ENCODE measurements at regions not wholly inside any gene's neighbourhood (a gene's known extent, or its start where the extent isn't known, plus 50 kb on each side); places are given as distances from the start of the nearest gene placed in this dataset.

GRCh38 chr7:31458203-31458602, 55.7 kb upstream of the ITPRID1 start:
- CTCF ChIA-PET: no interaction called here
- no peak for TF ChIP-seq CTCF (IDR thresholded peaks at IDR 0.05; ENCODE audit: low read depth, low read length)

GRCh38 chr7:31462636-31463035, 51.3 kb upstream of the ITPRID1 start:
- H3K9me3 ChIP-seq (ENCODE audit: control insufficient read depth, insufficient read depth, low read length): no peaks in the 10 kb centered on the region
- CTCF ChIA-PET: interaction anchor here (1.3 kb wide), 1 partner anchor 19 kb away, joined by 5 read pairs; no protein-coding TSS in a partner anchor
- no peak overlapping the region for H3K4me3 ChIP-seq (ENCODE audit: low read depth, low read length)
- no peak for DNase-seq (ENCODE audit: low read depth, low spot score)
- POLR2A ChIA-PET: no interaction called here
- no peaks in the 10 kb centered on the region for H3K27me3 ChIP-seq (ENCODE audit: control insufficient read depth, insufficient read depth, low read length)
- no peak for TF ChIP-seq CTCF (IDR thresholded peaks at IDR 0.05; ENCODE audit: low read depth, low read length)
- no peak overlapping the region for H3K27ac ChIP-seq (ENCODE audit: low read depth, low read length)

More at GRCh38 chr7:31458203-31458602, 55.7 kb upstream of the ITPRID1 start:
- POLR2A ChIA-PET: no interaction called here
- no peaks in the 10 kb centered on the region for H3K9me3 ChIP-seq (ENCODE audit: control insufficient read depth, insufficient read depth, low read length)
- no peak overlapping the region for H3K4me3 ChIP-seq (ENCODE audit: low read depth, low read length)
- DNase-seq (ENCODE audit: low read depth, low spot score): no peak
- H3K27me3 ChIP-seq (ENCODE audit: control insufficient read depth, insufficient read depth, low read length): no peaks in the 10 kb centered on the region
- no peak overlapping the region for H3K27ac ChIP-seq (ENCODE audit: low read depth, low read length)
